MCF 10A (cell line): ENCODE measurements at regions not wholly inside any gene's neighbourhood (a gene's known extent, or its start where the extent isn't known, plus 50 kb on each side); places are given as distances from the start of the nearest gene placed in this dataset.
A peak's percentile ranks its signal among the peaks of the same experiment; 100 is the strongest.

Experiments
- BruUV-seq: library from RNA; stranded (reverse); fragments of 400-500 nt; replicated peaks from 2 replicates; lab custom pipeline; 2021; lab: Mats Ljungman, UMichigan
- CTCF ChIA-PET: fragments of 300-600 bp; sonication (Branson Sonifier 250); formaldehyde crosslinking; extraction: SDS; loops from one replicate; lab custom pipeline; 2021; ENCODE audit warnings: antibody characterized with exemption, inconsistent platforms; lab: Yijun Ruan, JAX
- POLR2A ChIA-PET: fragments of 300-600, 350-650 bp; sonication (Branson Sonifier 250); formaldehyde crosslinking; extraction: SDS; loops from one replicate; lab custom pipeline; 2020; ENCODE audit warnings: antibody characterized with exemption, inconsistent platforms; lab: Yijun Ruan, JAX
- DNase-seq: peaks from one replicate; pipeline ENCODE4 v3.0.0-alpha.2; 2018; ENCODE audit not compliant: unreplicated experiment
- H3K27ac Mint-ChIP-seq: one replicate; pipeline ENCODE4 v1.8.0; 2022; ENCODE audit warnings: mild to moderate bottlenecking, low read depth, mixed read lengths; ENCODE audit not compliant: unreplicated experiment
- H3K27me3 Mint-ChIP-seq: one replicate; pipeline ENCODE4 v1.8.0; 2022; ENCODE audit warnings: mixed read lengths; ENCODE audit not compliant: insufficient read depth, unreplicated experiment
- H3K36me3 Mint-ChIP-seq: one replicate; pipeline ENCODE4 v1.8.0; 2022; ENCODE audit warnings: mild to moderate bottlenecking, moderate library complexity, mixed read lengths; ENCODE audit not compliant: insufficient read depth, unreplicated experiment
- H3K4me1 Mint-ChIP-seq: one replicate; pipeline ENCODE4 v1.8.0; 2022; ENCODE audit warnings: mixed read lengths; ENCODE audit not compliant: insufficient read depth, unreplicated experiment
- H3K4me3 Mint-ChIP-seq: one replicate; pipeline ENCODE4 v1.8.0; 2022; ENCODE audit warnings: mild to moderate bottlenecking, moderate library complexity, mixed read lengths; ENCODE audit not compliant: unreplicated experiment
- H3K9me3 Mint-ChIP-seq: one replicate; pipeline ENCODE4 v1.8.0; 2022; ENCODE audit warnings: mixed read lengths; ENCODE audit not compliant: unreplicated experiment
- CTCF ChIP-seq: fragments of 200-600 bp; IDR thresholded peaks from one replicate; pipeline ENCODE4 v1.8.0; 2022; ENCODE audit warnings: antibody characterized with exemption, mild to moderate bottlenecking; ENCODE audit not compliant: unreplicated experiment
- intact Hi-C: fragments of 100-400 bp; cut with micrococcal nuclease; formaldehyde crosslinking; loops from 2 replicates; pipeline ENCODE4 v1.14.1; 2022

- Mint-ChIP-seq H3K4me3 (no peak overlapping the region), H3K27ac (no peak overlapping the region), H3K27me3 (no peaks in the 10 kb centered on the region), H3K36me3 (no peaks in the 10 kb centered on the region), H3K9me3 (no peaks in the 10 kb centered on the region), H3K4me1 (peaks cover 8% of the 10 kb centered on the region)
- intact Hi-C loops: no loop called here
- DNase-seq: no peak
- TF ChIP-seq CTCF: no peak
- CTCF ChIA-PET: no interaction called here
- no TSS peak for BruUV-seq
- POLR2A ChIA-PET: no interaction called here
Measured at GRCh38 chr21:25406887-25407579, 200.2 kb downstream of the MRPL39 start.

- Mint-ChIP-seq H3K4me3 (no peak overlapping the region), H3K27ac (no peak overlapping the region), H3K9me3 (no peaks in the 10 kb centered on the region), H3K27me3 (no peaks in the 10 kb centered on the region), H3K4me1 (peaks cover 8% of the 10 kb centered on the region), H3K36me3 (no peaks in the 10 kb centered on the region)
- POLR2A ChIA-PET: no interaction called here
- DNase-seq: no peak
- intact Hi-C loops: no loop called here
- TF ChIP-seq CTCF: no peak
- BruUV-seq: no TSS peak
- CTCF ChIA-PET: interaction anchor here (0.6 kb wide), 1 partner anchor 37 kb away, joined by 3 read pairs; no protein-coding TSS in a partner anchor
Measured at GRCh38 chr21:25405984-25406383, 201.3 kb downstream of the MRPL39 start.

- Mint-ChIP-seq H3K4me3 (no peak overlapping the region), H3K27me3 (no peaks in the 10 kb centered on the region), H3K27ac (no peak overlapping the region), H3K9me3 (no peaks in the 10 kb centered on the region), H3K36me3 (no peaks in the 10 kb centered on the region), H3K4me1 (peaks cover 13% of the 10 kb centered on the region)
- BruUV-seq: no TSS peak
- ChIA-PET POLR2A (no interaction called here), CTCF (no interaction called here)
- no peak for DNase-seq
- TF ChIP-seq CTCF: no peak
- intact Hi-C loops: no loop called here
Measured at GRCh38 chr21:25402134-25402961, 204.9 kb downstream of the MRPL39 start.

- DNase-seq: no peak
- intact Hi-C loops: no loop called here
Measured at GRCh38 chr21:25400427-25400826, 206.9 kb downstream of the MRPL39 start.

More at GRCh38 chr21:25400427-25400826, 206.9 kb downstream of the MRPL39 start:
- H3K27ac Mint-ChIP-seq: peak overlapping the region; percentile 12
- no peak overlapping the region for H3K4me3 Mint-ChIP-seq
- POLR2A ChIA-PET: interaction anchor here (0.5 kb wide), 1 partner anchor 83 kb away, joined by 3 read pairs; no protein-coding TSS in a partner anchor
- H3K36me3 Mint-ChIP-seq: no peaks in the 10 kb centered on the region
- no TSS peak for BruUV-seq
- no peaks in the 10 kb centered on the region for H3K27me3 Mint-ChIP-seq
- H3K4me1 Mint-ChIP-seq: peaks cover 10% of the 10 kb centered on the region
- CTCF ChIA-PET: interaction anchor here (0.6 to 1.1 kb wide), 2 partner anchors 17 to 277 kb away, joined by 3 to 4 read pairs; no protein-coding TSS in a partner anchor
- TF ChIP-seq CTCF: no peak
- no peaks in the 10 kb centered on the region for H3K9me3 Mint-ChIP-seq
